GM12878 (cell line): ENCODE measurements at regions not wholly inside any gene's neighbourhood (a gene's known extent, or its start where the extent isn't known, plus 50 kb on each side); places are given as distances from the start of the nearest gene placed in this dataset.

Source experiments
- CEBPB ChIP-seq, 2 experiments: fragments of 150-350 bp in 1 of 2; IDR thresholded peaks; 2 replicates each; pipeline ENCODE4 v1.6.1; 2012 to 2014; ENCODE audit warnings: low read depth in 2 of 2, low read length in 2 of 2, borderline replicate concordance in 1 of 2, inconsistent platforms in 1 of 2
- EP300 ChIP-seq, 2 experiments: fragments of 150-350 bp in 1 of 2; IDR thresholded peaks; 2 replicates each; pipeline ENCODE4 v1.6.1; 2011 to 2012; ENCODE audit warnings: low read depth in 2 of 2, low read length in 2 of 2, borderline replicate concordance in 1 of 2, improper control_type of control experiment in 1 of 2, inconsistent platforms in 1 of 2; ENCODE audit not compliant: control insufficient read depth in 1 of 2
- EZH2 ChIP-seq: IDR thresholded peaks from 2 replicates; pipeline ENCODE4 v1.6.1; 2012; ENCODE audit warnings: low read depth, mild to moderate bottlenecking, control low read depth, inconsistent platforms, low read length, borderline replicate concordance; ENCODE audit not compliant: control insufficient read depth
- FOXK2 ChIP-seq: fragments of 450-650 bp; IDR thresholded peaks from 2 replicates; pipeline ENCODE4 v1.6.1; 2017; ENCODE audit warnings: mild to moderate bottlenecking, moderate library complexity
- IRF4 ChIP-seq: IDR thresholded peaks from 2 replicates; pipeline ENCODE4 v1.6.1; 2011; ENCODE audit warnings: low read depth, low read length
- MXI1 ChIP-seq: fragments of 150-350 bp; IDR thresholded peaks from 2 replicates; pipeline ENCODE4 v1.6.1; 2011; ENCODE audit warnings: low read depth, mild to moderate bottlenecking, inconsistent platforms, low read length, improper control_type of control experiment
- MYC ChIP-seq: IDR thresholded peaks from 2 replicates; pipeline ENCODE4 v1.6.1; 2011; ENCODE audit warnings: mild to moderate bottlenecking, low read length, moderate library complexity, inconsistent platforms; ENCODE audit not compliant: insufficient read depth, insufficient replicate concordance, insufficient read length, severe bottlenecking
- NR2F1 ChIP-seq: fragments of 450-650 bp; conservative IDR thresholded peaks from 2 replicates; pipeline ENCODE4 v1.6.1; 2017; ENCODE audit warnings: mild to moderate bottlenecking
- POLR2AphosphoS5 ChIP-seq: IDR thresholded peaks from 2 replicates; pipeline ENCODE4 v1.6.1; 2011; ENCODE audit warnings: mild to moderate bottlenecking, low read length, inconsistent platforms
- SIN3A ChIP-seq: IDR thresholded peaks from 2 replicates; pipeline ENCODE4 v1.6.1; 2012; ENCODE audit warnings: low read depth, low read length, improper control_type of control experiment
- SMARCA5 ChIP-seq: fragments of 450-650 bp; IDR thresholded peaks from 2 replicates; pipeline ENCODE4 v1.6.1; 2017; ENCODE audit warnings: mild to moderate bottlenecking
- TF ChIP-seq, protein P1 (sequence below), 3 experiments: IDR thresholded peaks in 2 of 3; conservative IDR thresholded peaks in 1 of 3; 2 replicates each; pipeline ENCODE4 v1.5.1; 2011; ENCODE audit warnings: low read depth in 3 of 3, low read length in 3 of 3, mild to moderate bottlenecking in 3 of 3, control low read depth in 2 of 3, moderate library complexity in 2 of 3, inconsistent platforms in 1 of 3, mixed read lengths in 1 of 3; ENCODE audit not compliant: control insufficient read depth in 2 of 3, insufficient read depth in 1 of 3; ENCODE audit errors: extremely low read depth in 1 of 3
- TF ChIP-seq, protein P2 (sequence below): IDR thresholded peaks from 2 replicates; pipeline ENCODE4 v1.6.1; 2012; ENCODE audit warnings: low read depth, low read length, improper control_type of control experiment
- TF ChIP-seq, protein P3 (sequence below): fragments of 450-650 bp; IDR thresholded peaks from 2 replicates; pipeline ENCODE4 v1.6.1; 2016; ENCODE audit warnings: mild to moderate bottlenecking

DNA sequence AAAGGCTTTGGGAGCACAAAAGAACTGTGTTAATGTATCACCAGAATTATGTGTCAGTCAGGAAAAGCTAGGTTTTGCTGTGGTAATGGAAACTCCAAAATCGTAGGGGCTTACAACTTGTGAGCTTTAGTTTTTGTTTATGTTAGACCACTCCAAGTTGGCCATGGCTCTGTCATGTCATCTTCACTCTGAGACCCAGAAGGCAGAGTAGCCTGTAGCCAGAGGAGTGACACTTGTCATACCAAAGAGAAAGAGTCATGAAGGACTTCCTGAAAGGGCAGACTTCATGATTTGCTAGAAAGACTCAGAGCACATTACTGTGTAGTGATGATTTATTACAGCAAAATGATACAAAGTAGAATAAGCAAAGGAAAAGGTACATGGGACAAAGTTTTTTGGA is 133.6 kb upstream of the SSTR1 start:
- TF ChIP-seq POLR2AphosphoS5 (no peak), IRF4 (no peak), EZH2 (no peak), CEBPB (IDR thresholded peaks at IDR 0.05; ENCODE audit: borderline replicate concordance in 1 of 2, low read depth in 2 of 2, low read length in 2 of 2) (no peak), MYC (no peak), EP300 (IDR thresholded peaks at IDR 0.05; ENCODE audit: borderline replicate concordance in 1 of 2, control insufficient read depth in 1 of 2, low read depth in 2 of 2, low read length in 2 of 2) (no peak), FOXK2 (no peak), SMARCA5 (no peak), MXI1 (no peak), NR2F1 (no peak), SIN3A (no peak)
- TF ChIP-seq, protein P1, sequence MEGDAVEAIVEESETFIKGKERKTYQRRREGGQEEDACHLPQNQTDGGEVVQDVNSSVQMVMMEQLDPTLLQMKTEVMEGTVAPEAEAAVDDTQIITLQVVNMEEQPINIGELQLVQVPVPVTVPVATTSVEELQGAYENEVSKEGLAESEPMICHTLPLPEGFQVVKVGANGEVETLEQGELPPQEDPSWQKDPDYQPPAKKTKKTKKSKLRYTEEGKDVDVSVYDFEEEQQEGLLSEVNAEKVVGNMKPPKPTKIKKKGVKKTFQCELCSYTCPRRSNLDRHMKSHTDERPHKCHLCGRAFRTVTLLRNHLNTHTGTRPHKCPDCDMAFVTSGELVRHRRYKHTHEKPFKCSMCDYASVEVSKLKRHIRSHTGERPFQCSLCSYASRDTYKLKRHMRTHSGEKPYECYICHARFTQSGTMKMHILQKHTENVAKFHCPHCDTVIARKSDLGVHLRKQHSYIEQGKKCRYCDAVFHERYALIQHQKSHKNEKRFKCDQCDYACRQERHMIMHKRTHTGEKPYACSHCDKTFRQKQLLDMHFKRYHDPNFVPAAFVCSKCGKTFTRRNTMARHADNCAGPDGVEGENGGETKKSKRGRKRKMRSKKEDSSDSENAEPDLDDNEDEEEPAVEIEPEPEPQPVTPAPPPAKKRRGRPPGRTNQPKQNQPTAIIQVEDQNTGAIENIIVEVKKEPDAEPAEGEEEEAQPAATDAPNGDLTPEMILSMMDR (IDR thresholded peaks at IDR 0.05 in 2 of 3, conservative IDR thresholded peaks at IDR 0.05 in 1 of 3; ENCODE audit: control insufficient read depth in 2 of 3, extremely low read depth in 1 of 3, insufficient read depth in 1 of 3, low read depth in 3 of 3, low read length in 3 of 3): no peak
- TF ChIP-seq, protein P2, sequence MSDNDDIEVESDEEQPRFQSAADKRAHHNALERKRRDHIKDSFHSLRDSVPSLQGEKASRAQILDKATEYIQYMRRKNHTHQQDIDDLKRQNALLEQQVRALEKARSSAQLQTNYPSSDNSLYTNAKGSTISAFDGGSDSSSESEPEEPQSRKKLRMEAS: no peak
- TF ChIP-seq, protein P3, sequence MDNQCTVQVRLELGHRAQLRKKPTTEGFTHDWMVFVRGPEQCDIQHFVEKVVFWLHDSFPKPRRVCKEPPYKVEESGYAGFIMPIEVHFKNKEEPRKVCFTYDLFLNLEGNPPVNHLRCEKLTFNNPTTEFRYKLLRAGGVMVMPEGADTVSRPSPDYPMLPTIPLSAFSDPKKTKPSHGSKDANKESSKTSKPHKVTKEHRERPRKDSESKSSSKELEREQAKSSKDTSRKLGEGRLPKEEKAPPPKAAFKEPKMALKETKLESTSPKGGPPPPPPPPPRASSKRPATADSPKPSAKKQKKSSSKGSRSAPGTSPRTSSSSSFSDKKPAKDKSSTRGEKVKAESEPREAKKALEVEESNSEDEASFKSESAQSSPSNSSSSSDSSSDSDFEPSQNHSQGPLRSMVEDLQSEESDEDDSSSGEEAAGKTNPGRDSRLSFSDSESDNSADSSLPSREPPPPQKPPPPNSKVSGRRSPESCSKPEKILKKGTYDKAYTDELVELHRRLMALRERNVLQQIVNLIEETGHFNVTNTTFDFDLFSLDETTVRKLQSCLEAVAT: no peak
